Fibroblast of skin of back (primary cell): ENCODE measurements at regions not wholly inside any gene's neighbourhood (a gene's known extent, or its start where the extent isn't known, plus 50 kb on each side); places are given as distances from the start of the nearest gene placed in this dataset.
A peak's percentile ranks its signal among the peaks of the same experiment; 100 is the strongest.

Experiments used
- DNase-seq: peaks from one replicate; pipeline ENCODE4 v3.0.0-alpha.2; 2013

- no peak for DNase-seq
Measured at GRCh38 chr6:140641412-140641811, 1267.0 kb upstream of the CITED2 start.

DNA sequence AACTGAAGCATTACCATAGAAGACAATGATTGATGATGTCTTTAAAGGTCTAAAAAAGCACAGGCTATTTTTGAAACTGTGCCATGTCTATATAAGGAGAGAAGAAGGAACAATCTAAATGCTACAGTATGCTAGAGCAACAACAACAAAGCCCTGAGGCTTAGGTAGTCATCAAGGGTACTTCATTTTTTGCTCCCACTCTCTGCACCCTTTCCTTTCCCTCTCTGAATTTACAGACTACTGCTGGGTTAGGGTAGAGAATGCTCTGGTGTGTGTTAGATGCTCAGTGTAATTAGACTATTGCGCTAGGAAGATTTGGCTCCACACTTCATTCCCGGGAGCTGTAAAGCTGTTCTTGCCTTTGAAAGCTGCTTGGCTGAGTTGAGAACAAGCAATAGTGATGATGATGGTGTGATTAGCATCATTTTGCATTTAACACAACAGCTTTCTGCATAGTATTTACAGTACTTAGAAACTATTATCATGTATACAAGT lies 1262.5 kb upstream of the CITED2 start:
- DNase-seq, result peak; percentile 35

- DNase-seq, result no peak
Measured at GRCh38 chr6:140636271-140636907, 1261.9 kb upstream of the CITED2 start.

GRCh38 chr6:140627002-140627401 lies 1252.6 kb upstream of the CITED2 start:
- no peak for DNase-seq

DNA sequence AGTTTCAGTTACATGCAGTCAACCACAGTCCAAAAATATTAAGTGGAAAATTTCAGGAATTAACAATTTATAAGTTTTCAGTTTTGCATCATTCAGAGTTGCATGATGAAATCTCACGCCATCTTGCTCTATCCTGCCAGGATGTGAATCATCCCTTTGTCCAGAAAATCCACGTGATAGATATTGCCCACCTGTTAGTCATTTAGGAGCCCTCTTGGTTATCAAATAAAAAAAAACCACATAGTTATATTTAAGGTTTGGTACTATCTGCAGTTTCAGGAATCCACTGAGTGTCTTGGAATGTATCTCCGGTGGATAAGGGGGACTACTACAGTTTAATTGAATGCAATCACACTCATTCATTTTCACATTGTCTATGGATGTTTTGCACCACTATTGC lies 1249.0 kb upstream of the CITED2 start:
- peak; percentile 77 for DNase-seq

DNA sequence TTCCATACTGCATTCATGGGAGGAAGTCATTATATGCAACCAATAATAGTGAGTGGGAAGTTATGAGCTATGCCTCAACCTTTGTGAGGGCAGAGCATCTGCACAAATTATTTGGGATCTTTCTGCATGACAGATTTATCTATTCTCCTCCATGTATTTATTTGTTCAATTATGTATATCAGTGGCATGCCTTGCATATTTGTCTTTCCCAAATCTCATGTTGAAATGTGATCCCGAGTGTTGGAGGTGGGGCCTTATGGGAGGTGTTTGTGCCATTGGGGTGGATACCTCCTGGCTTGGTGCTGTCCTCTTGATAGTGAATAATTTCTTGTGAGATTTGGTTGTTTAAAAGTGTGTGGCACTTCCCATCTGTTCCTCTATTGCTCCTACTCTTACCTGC lies 1246.0 kb upstream of the CITED2 start:
- no peak for DNase-seq

GRCh38 chr6:140609956-140610355 lies 1235.5 kb upstream of the CITED2 start:
- DNase-seq, result no peak

- DNase-seq, result no peak
Measured at GRCh38 chr6:140609321-140609720, 1234.9 kb upstream of the CITED2 start.

GRCh38 chr6:140604786-140605185 lies 1230.3 kb upstream of the CITED2 start:
- peak; percentile 70 for DNase-seq

GRCh38 chr6:140602431-140603248 lies 1228.2 kb upstream of the CITED2 start:
- DNase-seq, result peak; percentile 72

GRCh38 chr6:140601021-140601808 lies 1226.8 kb upstream of the CITED2 start:
- DNase-seq, result peak; percentile 89

DNA sequence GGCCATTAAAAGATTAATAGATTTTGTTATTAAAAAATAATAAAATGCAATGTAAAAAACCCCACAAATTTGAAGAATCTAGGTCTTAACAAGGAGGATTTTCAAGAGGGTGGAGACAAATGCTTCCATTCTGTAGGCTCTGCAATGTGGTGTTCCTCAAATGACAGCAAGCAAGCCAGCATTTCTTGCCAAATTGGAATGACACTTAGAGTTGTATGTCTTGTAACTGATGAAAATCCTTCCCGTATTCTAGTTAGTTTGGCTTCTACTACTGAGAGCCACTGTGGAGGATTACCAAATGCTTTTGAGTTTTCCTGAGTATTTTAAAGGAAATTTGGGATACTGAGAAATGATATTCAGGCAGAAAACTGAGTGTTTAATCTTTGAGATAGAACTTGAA lies 1225.5 kb upstream of the CITED2 start:
- no peak for DNase-seq

DNA sequence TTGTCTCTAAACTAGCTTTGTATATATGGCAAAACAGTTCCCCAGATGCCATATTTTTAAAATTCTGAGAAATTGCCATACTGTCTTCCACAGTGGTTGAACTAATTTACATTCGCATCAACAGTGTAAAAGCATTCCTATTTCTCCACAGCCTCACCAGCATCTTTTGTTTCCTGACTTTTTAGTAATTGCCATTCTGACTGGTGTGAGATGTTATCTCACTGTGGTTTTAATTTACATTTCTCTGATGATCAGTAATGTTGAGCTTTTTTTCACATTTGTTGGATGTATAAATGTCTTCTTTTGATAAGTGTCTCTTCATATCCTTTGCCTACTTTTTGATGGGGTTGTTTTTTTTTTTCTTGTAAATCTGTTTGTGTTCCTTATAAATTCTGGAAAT lies 1222.7 kb upstream of the CITED2 start:
- DNase-seq, result no peak

GRCh38 chr6:140594806-140595128 lies 1220.3 kb upstream of the CITED2 start:
- DNase-seq, result no peak

GRCh38 chr6:140592877-140593276 lies 1218.4 kb upstream of the CITED2 start:
- no peak for DNase-seq

DNA sequence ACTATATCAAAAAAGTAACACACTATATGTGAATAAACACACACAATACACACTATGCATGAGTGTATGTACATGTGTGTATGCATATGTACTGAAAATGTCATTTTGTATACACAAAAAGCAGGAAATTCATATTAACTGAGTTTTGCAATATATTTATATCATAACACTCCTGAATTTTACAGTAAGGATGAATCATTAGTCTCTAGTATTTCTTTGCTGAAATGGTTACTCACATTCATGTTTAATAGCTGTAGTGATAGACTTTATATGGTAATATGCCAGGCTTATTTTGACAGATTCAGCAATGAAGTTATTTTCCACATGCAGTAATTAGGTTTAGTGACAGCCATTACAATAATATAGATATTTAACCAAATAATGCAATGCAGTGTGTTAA lies 1216.2 kb upstream of the CITED2 start:
- DNase-seq, result peak; percentile 54

GRCh38 chr6:140586426-140587061 lies 1212.1 kb upstream of the CITED2 start:
- DNase-seq, result no peak

- DNase-seq, result no peak
Measured at GRCh38 chr6:140581601-140582000, 1207.2 kb upstream of the CITED2 start.

- DNase-seq, result no peak
Measured at GRCh38 chr6:140579918-140580317, 1205.5 kb upstream of the CITED2 start.

- DNase-seq, result no peak
Measured at GRCh38 chr6:140576004-140576555, 1201.6 kb upstream of the CITED2 start.

GRCh38 chr6:140572867-140573266 lies 1198.4 kb upstream of the CITED2 start:
- no peak for DNase-seq

GRCh38 chr6:140572129-140572528 lies 1197.7 kb upstream of the CITED2 start:
- DNase-seq, result peak; percentile 96

GRCh38 chr6:140571145-140571544 lies 1196.7 kb upstream of the CITED2 start:
- DNase-seq, result peak; percentile 56
